ENCODE measurements at regions not wholly inside any gene's neighbourhood (a gene's known extent, or its start where the extent isn't known, plus 50 kb on each side); places are given as distances from the start of the nearest gene placed in this dataset.

GRCh38 chr5:107204413-107204812, 466.3 kb downstream of the EFNA5 start:
- Mint-ChIP-seq H3K27me3 (ENCODE audit: low read depth) (no peaks in the 10 kb centered on the region), H3K27ac (no peak overlapping the region; a peak in 1 of 7 replicates)

More at GRCh38 chr5:107204413-107204812, 466.3 kb downstream of the EFNA5 start:
- Histone ChIP-seq H3K23ac (ENCODE audit: insufficient read length, low read depth, low read length) (no peak overlapping the region), H3K9me3 (ENCODE audit: control insufficient read depth, low read depth, low read length) (no peaks in the 10 kb centered on the region), H3K18ac (ENCODE audit: insufficient read length, low read depth, low read length) (no peak overlapping the region), H3K79me1 (ENCODE audit: insufficient read depth, low read depth, low read length, poor library complexity, severe bottlenecking) (no peaks in the 10 kb centered on the region), H3K27ac (ENCODE audit: insufficient read length, low read depth, low read length) (no peak overlapping the region), H3K23me2 (ENCODE audit: insufficient read length, low read depth, low read length, poor library complexity, severe bottlenecking) (no peaks in the 10 kb centered on the region), H3K14ac (ENCODE audit: insufficient read depth, low read length) (no peak overlapping the region), H2BK15ac (ENCODE audit: low read depth, low read length) (no peak overlapping the region), H3K4ac (ENCODE audit: low read depth, low read length) (no peak overlapping the region), H2AFZ (ENCODE audit: low read length) (no peak overlapping the region), H4K5ac (ENCODE audit: insufficient read length, low read depth, low read length) (no peak overlapping the region), H4K8ac (replicated peaks; ENCODE audit: insufficient read length, low read depth, low read length) (no peak overlapping the region), H2AK5ac (ENCODE audit: insufficient read length, low read length) (no peak overlapping the region), H3K4me2 (ENCODE audit: insufficient read depth, insufficient read length, low read length) (no peak overlapping the region), H3K9ac (ENCODE audit: extremely low read depth, insufficient read length, low read length) (no peak overlapping the region), H3K4me1 (ENCODE audit: insufficient read depth, low read length) (no peaks in the 10 kb centered on the region), H3K56ac (ENCODE audit: insufficient read length, low read depth, low read length) (no peak overlapping the region), H2BK120ac (ENCODE audit: low read depth, low read length, poor library complexity, severe bottlenecking) (no peak overlapping the region), H4K91ac (ENCODE audit: insufficient read length, low read depth, low read length) (no peak overlapping the region), H2BK5ac (ENCODE audit: insufficient read length, low read length) (no peak overlapping the region), H3K79me2 (ENCODE audit: insufficient read depth, low read length) (no peaks in the 10 kb centered on the region), H2BK20ac (ENCODE audit: low read depth, low read length, poor library complexity, severe bottlenecking) (no peak overlapping the region), H4K20me1 (ENCODE audit: control insufficient read depth, insufficient read depth, insufficient read length) (no peaks in the 10 kb centered on the region), H3T11ph (ENCODE audit: low read length) (no peak overlapping the region), H3K27me3 (ENCODE audit: insufficient read depth, low read length) (no peaks in the 10 kb centered on the region), H2BK12ac (ENCODE audit: insufficient read length, low read depth, low read length) (no peak overlapping the region)
- DNase-seq: no peak
- H3K4me1 Mint-ChIP-seq: no peaks in the 10 kb centered on the region
- WGBS (ENCODE audit: extremely low coverage, insufficient read length, low lambda C conversion rate): no CpG with 5 or more reads among the region's 5 CpGs
- no peak overlapping the region for H3K4me3 Mint-ChIP-seq
- no peaks in the 10 kb centered on the region for H3K9me3 Mint-ChIP-seq
- H3K36me3 Mint-ChIP-seq (ENCODE audit: insufficient read depth in 1 of 3, low read depth in 3 of 3): no peaks in the 10 kb centered on the region
- TF ChIP-seq CTCF (conservative IDR thresholded peaks at IDR 0.05): no peak
